Muscle layer of colon (tissue), 2 donors: ENCODE measurements at regions not wholly inside any gene's neighbourhood (a gene's known extent, or its start where the extent isn't known, plus 50 kb on each side); places are given as distances from the start of the nearest gene placed in this dataset.

Experiments used
- H3K27ac ChIP-seq: one replicate; pipeline ENCODE4 v1.7.0; 2013; ENCODE audit warnings: low read depth, mild to moderate bottlenecking, low read length, moderate library complexity
- H3K27me3 ChIP-seq, 2 donors: one replicate each; pipeline ENCODE4 v1.7.0; 2013; ENCODE audit warnings: low read length in 2 of 2, mild to moderate bottlenecking in 2 of 2; ENCODE audit not compliant: insufficient read depth in 2 of 2, control insufficient read depth in 1 of 2
- H3K36me3 ChIP-seq: one replicate; pipeline ENCODE4 v1.7.0; 2013; ENCODE audit warnings: mild to moderate bottlenecking, low read length; ENCODE audit not compliant: insufficient read depth
- H3K4me1 ChIP-seq: one replicate; pipeline ENCODE4 v1.7.0; 2013; ENCODE audit warnings: mild to moderate bottlenecking, low read length; ENCODE audit not compliant: insufficient read depth
- H3K4me3 ChIP-seq, 2 donors: one replicate each; pipeline ENCODE4 v1.7.0; 2013; ENCODE audit warnings: low read length in 2 of 2, low read depth in 1 of 2, mild to moderate bottlenecking in 1 of 2, moderate library complexity in 1 of 2
- H3K9ac ChIP-seq: one replicate; pipeline ENCODE4 v1.7.0; 2013; ENCODE audit warnings: low read length
- H3K9me3 ChIP-seq: one replicate; pipeline ENCODE4 v1.7.0; 2013; ENCODE audit warnings: mild to moderate bottlenecking, low read length
- donor health status: abdominal sarcoma.
- donor health status: Adenocarcinoma of cecum.

- no peaks in the 10 kb centered on the region for H3K27me3 ChIP-seq
- H3K4me1 ChIP-seq = peaks cover 13% of the 10 kb centered on the region
- H3K9me3 ChIP-seq = no peaks in the 10 kb centered on the region
- H3K36me3 ChIP-seq = no peaks in the 10 kb centered on the region
- H3K27ac ChIP-seq = no peak overlapping the region
- no peak overlapping the region for H3K9ac ChIP-seq
- no peak overlapping the region for H3K4me3 ChIP-seq
Observed at GRCh38 chr2:20913491-20913890, 90.6 kb upstream of the LDAH start.

- no peaks in the 10 kb centered on the region for H3K27me3 ChIP-seq
- no peak overlapping the region for H3K4me3 ChIP-seq
- H3K27ac ChIP-seq = no peak overlapping the region
- H3K9ac ChIP-seq = no peak overlapping the region
- H3K9me3 ChIP-seq = no peaks in the 10 kb centered on the region
- no peaks in the 10 kb centered on the region for H3K36me3 ChIP-seq
- no peaks in the 10 kb centered on the region for H3K4me1 ChIP-seq
Observed at GRCh38 chr2:20900052-20900636, 77.2 kb upstream of the LDAH start.

GRCh38 chr2:20897874-20898453 lies 75.1 kb upstream of the LDAH start:
- no peak overlapping the region for H3K9ac ChIP-seq
- no peaks in the 10 kb centered on the region for H3K4me1 ChIP-seq
- H3K4me3 ChIP-seq = no peak overlapping the region
- no peaks in the 10 kb centered on the region for H3K27me3 ChIP-seq
- H3K36me3 ChIP-seq = no peaks in the 10 kb centered on the region
- H3K27ac ChIP-seq = no peak overlapping the region
- no peaks in the 10 kb centered on the region for H3K9me3 ChIP-seq

- Histone ChIP-seq H3K9ac (no peak overlapping the region), H3K4me3 (no peak overlapping the region), H3K4me1 (no peaks in the 10 kb centered on the region), H3K27ac (no peak overlapping the region), H3K9me3 (no peaks in the 10 kb centered on the region), H3K36me3 (no peaks in the 10 kb centered on the region), H3K27me3 (no peaks in the 10 kb centered on the region)
Observed at GRCh38 chr2:20897047-20897446, 74.1 kb upstream of the LDAH start.

GRCh38 chr2:20884829-20885228 lies 61.9 kb upstream of the LDAH start:
- Histone ChIP-seq H3K36me3 (no peaks in the 10 kb centered on the region), H3K9ac (no peak overlapping the region), H3K27me3 (no peaks in the 10 kb centered on the region), H3K27ac (no peak overlapping the region), H3K4me3 (no peak overlapping the region), H3K4me1 (no peaks in the 10 kb centered on the region), H3K9me3 (no peaks in the 10 kb centered on the region)

- Histone ChIP-seq H3K27ac (no peak overlapping the region), H3K4me3 (no peak overlapping the region), H3K36me3 (no peaks in the 10 kb centered on the region), H3K4me1 (no peaks in the 10 kb centered on the region), H3K9ac (no peak overlapping the region), H3K9me3 (no peaks in the 10 kb centered on the region), H3K27me3 (no peaks in the 10 kb centered on the region)
Observed at GRCh38 chr2:20882466-20883170, 59.7 kb upstream of the LDAH start.

GRCh38 chr2:20880221-20880771 lies 57.4 kb upstream of the LDAH start:
- no peaks in the 10 kb centered on the region for H3K27me3 ChIP-seq
- H3K9me3 ChIP-seq = no peaks in the 10 kb centered on the region
- H3K9ac ChIP-seq = no peak overlapping the region
- H3K4me3 ChIP-seq = no peak overlapping the region
- H3K36me3 ChIP-seq = no peaks in the 10 kb centered on the region
- no peak overlapping the region for H3K27ac ChIP-seq
- H3K4me1 ChIP-seq = no peaks in the 10 kb centered on the region

- Histone ChIP-seq H3K9me3 (no peaks in the 10 kb centered on the region), H3K4me1 (no peaks in the 10 kb centered on the region), H3K27me3 (no peaks in the 10 kb centered on the region), H3K4me3 (no peak overlapping the region), H3K27ac (no peak overlapping the region), H3K9ac (no peak overlapping the region), H3K36me3 (no peaks in the 10 kb centered on the region)
Observed at GRCh38 chr2:20879221-20879620, 56.3 kb upstream of the LDAH start.

- Histone ChIP-seq H3K4me1 (no peaks in the 10 kb centered on the region), H3K27ac (no peak overlapping the region), H3K36me3 (no peaks in the 10 kb centered on the region), H3K4me3 (no peak overlapping the region), H3K27me3 (no peaks in the 10 kb centered on the region), H3K9me3 (no peaks in the 10 kb centered on the region), H3K9ac (no peak overlapping the region)
Observed at GRCh38 chr2:20877960-20878359, 55.1 kb upstream of the LDAH start.
